ENCODE measurements at regions not wholly inside any gene's neighbourhood (a gene's known extent, or its start where the extent isn't known, plus 50 kb on each side); places are given as distances from the start of the nearest gene placed in this dataset.

DNA sequence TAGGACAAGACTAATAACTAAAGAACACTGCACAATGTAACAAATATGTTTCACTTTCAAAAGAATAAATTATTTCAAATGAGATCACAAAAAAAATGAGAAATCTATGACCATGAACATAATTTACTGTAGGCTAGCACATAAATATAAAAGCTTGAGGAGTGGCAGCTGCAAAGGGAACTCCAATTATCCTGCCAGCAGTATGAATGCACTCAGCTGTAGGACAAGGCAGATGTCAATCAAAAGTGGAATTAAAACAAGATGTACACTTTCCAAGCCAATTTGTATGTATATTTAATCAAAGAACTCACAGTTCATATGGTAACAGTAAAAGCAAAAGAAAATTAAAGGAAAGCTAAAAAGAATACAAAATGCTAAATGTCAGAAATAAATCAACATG, 76.6 kb upstream of the NCKAP5 start:
- TF ChIP-seq, protein P1, sequence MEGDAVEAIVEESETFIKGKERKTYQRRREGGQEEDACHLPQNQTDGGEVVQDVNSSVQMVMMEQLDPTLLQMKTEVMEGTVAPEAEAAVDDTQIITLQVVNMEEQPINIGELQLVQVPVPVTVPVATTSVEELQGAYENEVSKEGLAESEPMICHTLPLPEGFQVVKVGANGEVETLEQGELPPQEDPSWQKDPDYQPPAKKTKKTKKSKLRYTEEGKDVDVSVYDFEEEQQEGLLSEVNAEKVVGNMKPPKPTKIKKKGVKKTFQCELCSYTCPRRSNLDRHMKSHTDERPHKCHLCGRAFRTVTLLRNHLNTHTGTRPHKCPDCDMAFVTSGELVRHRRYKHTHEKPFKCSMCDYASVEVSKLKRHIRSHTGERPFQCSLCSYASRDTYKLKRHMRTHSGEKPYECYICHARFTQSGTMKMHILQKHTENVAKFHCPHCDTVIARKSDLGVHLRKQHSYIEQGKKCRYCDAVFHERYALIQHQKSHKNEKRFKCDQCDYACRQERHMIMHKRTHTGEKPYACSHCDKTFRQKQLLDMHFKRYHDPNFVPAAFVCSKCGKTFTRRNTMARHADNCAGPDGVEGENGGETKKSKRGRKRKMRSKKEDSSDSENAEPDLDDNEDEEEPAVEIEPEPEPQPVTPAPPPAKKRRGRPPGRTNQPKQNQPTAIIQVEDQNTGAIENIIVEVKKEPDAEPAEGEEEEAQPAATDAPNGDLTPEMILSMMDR (IDR thresholded peaks at IDR 0.05), result no peak
- no peak for TF ChIP-seq EZH2 (IDR thresholded peaks at IDR 0.05; ENCODE audit: borderline replicate concordance, insufficient read depth, low read depth, low read length, poor library complexity, severe bottlenecking)
